Spleen (tissue), 3 donors: ENCODE measurements at regions not wholly inside any gene's neighbourhood (a gene's known extent, or its start where the extent isn't known, plus 50 kb on each side); places are given as distances from the start of the nearest gene placed in this dataset.

Source experiments
- POLR2A ChIP-seq, 3 donors: fragments of 450-650 bp; IDR thresholded peaks; one replicate each; pipeline ENCODE4 v1.5.1; 2017; ENCODE audit warnings: antibody characterized with exemption in 3 of 3, mild to moderate bottlenecking in 1 of 3
- POLR2AphosphoS5 ChIP-seq, 3 donors: sonication (generic); formaldehyde crosslinking; IDR thresholded peaks; one replicate each; pipeline ENCODE4 v1.5.1; 2017; ENCODE audit warnings: antibody characterized with exemption in 3 of 3

GRCh38 chr3:150213577-150213976 is 194.5 kb upstream of the TSC22D2 start:
- no peak for TF ChIP-seq POLR2AphosphoS5 (IDR thresholded peaks at IDR 0.05)
- no peak for TF ChIP-seq POLR2A (IDR thresholded peaks at IDR 0.05)
